Ectodermal cell (in vitro differentiated cells): ENCODE measurements at regions not wholly inside any gene's neighbourhood (a gene's known extent, or its start where the extent isn't known, plus 50 kb on each side); places are given as distances from the start of the nearest gene placed in this dataset.

Source experiments
- H3K27ac ChIP-seq: 2 replicates; pipeline ENCODE4 v1.7.0; 2013; ENCODE audit warnings: mild to moderate bottlenecking, low read depth, low read length; ENCODE audit not compliant: insufficient read depth, poor library complexity, severe bottlenecking
- H3K27me3 ChIP-seq: 2 replicates; pipeline ENCODE4 v1.7.0; 2013; ENCODE audit warnings: mild to moderate bottlenecking, low read length; ENCODE audit not compliant: insufficient read depth, control insufficient read depth, poor library complexity, severe bottlenecking
- H3K36me3 ChIP-seq: one replicate; pipeline ENCODE4 v1.7.0; 2013; ENCODE audit warnings: low read length; ENCODE audit not compliant: control insufficient read depth, insufficient read depth
- H3K4me1 ChIP-seq: one replicate; pipeline ENCODE4 v1.7.0; 2013; ENCODE audit warnings: low read length; ENCODE audit not compliant: control insufficient read depth, insufficient read depth
- H3K4me3 ChIP-seq: 2 replicates; pipeline ENCODE4 v1.7.0; 2013; ENCODE audit warnings: low read depth, low read length, control low read depth; ENCODE audit not compliant: insufficient read depth
- H3K9me3 ChIP-seq: 2 replicates; pipeline ENCODE4 v1.7.0; 2013; ENCODE audit warnings: mild to moderate bottlenecking, low read length, moderate library complexity; ENCODE audit not compliant: control insufficient read depth
- WGBS, 2 experiments: methylation state at CpG; one replicate each; pipeline ENCODE4 v1.1.7; 2013; ENCODE audit warnings: missing lambda C conversion rate in 2 of 2; 5-methylcytosine and 5-hydroxymethylcytosine counted together

DNA sequence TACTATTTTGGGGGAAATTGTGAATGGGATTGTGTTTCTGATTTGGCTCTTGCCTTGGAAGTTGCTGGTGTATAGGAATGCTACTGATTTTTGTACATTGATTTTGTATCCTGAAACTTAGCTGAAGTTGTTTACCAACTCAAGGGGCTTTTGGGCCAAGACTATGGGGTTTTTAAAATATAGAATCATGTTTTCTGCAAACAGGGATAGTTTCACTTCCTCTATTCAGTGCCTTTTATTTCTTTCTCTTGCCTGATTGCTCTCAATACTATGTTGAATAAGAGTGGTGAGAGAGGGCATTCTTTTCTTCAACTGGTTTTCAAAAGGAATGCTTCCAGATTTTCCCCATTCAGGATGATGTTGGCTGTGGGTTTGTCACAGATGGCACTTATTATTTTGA is 1383.8 kb upstream of the ACVR2A start:
- H3K4me3 ChIP-seq, result no peak overlapping the region
- H3K9me3 ChIP-seq, result peaks cover 4% of the 10 kb centered on the region
- no peaks in the 10 kb centered on the region for H3K27me3 ChIP-seq
- H3K4me1 ChIP-seq, result no peaks in the 10 kb centered on the region
- H3K36me3 ChIP-seq, result no peaks in the 10 kb centered on the region
- no peak overlapping the region for H3K27ac ChIP-seq

DNA sequence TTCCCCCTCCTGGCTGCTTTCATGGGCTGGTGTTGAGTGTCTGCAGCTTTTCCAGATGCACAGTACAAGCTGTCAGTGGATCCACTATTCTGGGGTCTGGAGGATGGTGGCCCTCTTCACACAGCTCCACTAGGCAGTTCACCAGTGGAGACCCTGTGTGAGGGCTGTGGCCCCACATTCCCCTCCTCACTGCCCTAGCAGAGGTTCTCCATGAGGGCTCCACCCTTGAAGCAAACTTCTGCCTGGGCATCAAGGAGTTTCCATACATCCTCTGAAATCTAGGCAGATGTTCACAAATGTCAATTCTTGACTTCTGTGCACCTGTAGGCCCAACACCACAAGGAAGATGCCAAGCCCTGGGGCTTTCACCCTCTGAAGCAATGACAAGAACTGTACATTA is 1386.2 kb upstream of the ACVR2A start:
- Histone ChIP-seq H3K4me1 (no peaks in the 10 kb centered on the region), H3K27ac (no peak overlapping the region), H3K9me3 (peaks cover 4% of the 10 kb centered on the region), H3K27me3 (no peaks in the 10 kb centered on the region), H3K36me3 (no peaks in the 10 kb centered on the region), H3K4me3 (no peak overlapping the region)

DNA sequence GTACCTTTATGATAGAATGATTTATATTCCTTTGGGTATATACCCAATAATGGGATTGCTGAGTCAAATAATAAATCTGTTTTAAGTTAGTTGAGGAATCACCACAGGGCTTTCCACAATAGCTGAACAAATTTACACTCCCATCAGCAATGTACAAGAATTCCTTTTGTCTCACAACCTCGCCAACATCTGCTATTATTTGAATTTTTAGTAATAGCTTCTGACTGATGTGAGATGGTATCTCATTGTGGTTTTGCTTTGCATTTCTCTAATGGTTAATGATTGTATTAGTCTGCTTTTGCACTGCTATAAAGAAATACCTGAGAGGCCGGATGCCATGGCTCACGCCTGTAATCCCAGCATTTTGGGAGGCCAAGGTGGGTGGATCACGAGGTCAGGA is 1387.6 kb upstream of the ACVR2A start:
- Histone ChIP-seq H3K36me3 (no peaks in the 10 kb centered on the region), H3K27ac (no peak overlapping the region), H3K4me1 (no peaks in the 10 kb centered on the region), H3K4me3 (no peak overlapping the region), H3K9me3 (peaks cover 4% of the 10 kb centered on the region), H3K27me3 (no peaks in the 10 kb centered on the region)
- WGBS, 2 experiments, result 92 to 95% methylated on average over 4 of the region's 4 CpGs

DNA sequence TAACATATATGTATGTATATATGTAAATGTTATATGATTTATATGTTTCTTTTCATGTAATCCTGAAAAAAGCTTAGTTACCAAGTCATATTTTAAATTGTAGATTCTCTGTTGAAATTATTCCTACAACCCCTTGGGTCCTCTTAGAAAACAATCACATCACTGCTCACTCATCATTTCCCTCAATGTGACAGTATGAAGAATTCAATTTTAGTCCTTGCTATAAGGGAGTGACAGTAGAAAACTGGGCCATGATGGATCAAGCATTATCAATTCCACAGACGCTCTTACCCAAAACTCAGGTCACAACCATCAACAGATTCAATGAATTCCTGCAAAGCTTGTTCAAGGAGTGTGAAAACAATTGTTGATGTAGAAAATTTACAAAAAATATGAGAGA is 1389.5 kb upstream of the ACVR2A start:
- Histone ChIP-seq H3K27ac (no peak overlapping the region), H3K27me3 (no peaks in the 10 kb centered on the region), H3K4me1 (no peaks in the 10 kb centered on the region), H3K4me3 (no peak overlapping the region), H3K36me3 (no peaks in the 10 kb centered on the region), H3K9me3 (peaks cover 2% of the 10 kb centered on the region)
- WGBS, 2 experiments, result 100% methylated on average over 1 of the region's 1 CpG; no CpG with 5 or more reads in 1 of the 2 experiments

DNA sequence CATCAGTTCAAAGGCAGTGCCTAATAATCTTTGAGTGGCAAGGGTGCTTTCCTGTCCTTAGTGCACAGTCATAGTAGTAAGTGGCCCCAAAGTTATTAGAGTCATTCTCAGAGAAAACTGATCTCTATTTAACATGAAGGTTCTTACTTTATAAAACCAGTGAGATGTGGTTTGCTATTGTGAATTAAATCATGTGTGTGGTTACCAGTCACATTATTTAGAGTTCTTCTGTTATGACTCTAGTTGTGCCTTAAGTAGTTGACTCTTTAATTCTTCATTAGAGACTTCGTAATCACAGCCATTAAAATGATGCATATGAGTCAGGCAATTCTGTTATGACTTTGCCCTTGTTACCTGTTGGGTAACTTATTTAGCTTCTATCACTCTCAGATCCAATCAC is 1392.9 kb upstream of the ACVR2A start:
- Histone ChIP-seq H3K27ac (no peak overlapping the region), H3K27me3 (no peaks in the 10 kb centered on the region), H3K4me3 (no peak overlapping the region), H3K9me3 (no peaks in the 10 kb centered on the region), H3K4me1 (no peaks in the 10 kb centered on the region), H3K36me3 (no peaks in the 10 kb centered on the region)
- WGBS, 2 experiments, result 89 to 100% methylated on average over 1 of the region's 1 CpG

DNA sequence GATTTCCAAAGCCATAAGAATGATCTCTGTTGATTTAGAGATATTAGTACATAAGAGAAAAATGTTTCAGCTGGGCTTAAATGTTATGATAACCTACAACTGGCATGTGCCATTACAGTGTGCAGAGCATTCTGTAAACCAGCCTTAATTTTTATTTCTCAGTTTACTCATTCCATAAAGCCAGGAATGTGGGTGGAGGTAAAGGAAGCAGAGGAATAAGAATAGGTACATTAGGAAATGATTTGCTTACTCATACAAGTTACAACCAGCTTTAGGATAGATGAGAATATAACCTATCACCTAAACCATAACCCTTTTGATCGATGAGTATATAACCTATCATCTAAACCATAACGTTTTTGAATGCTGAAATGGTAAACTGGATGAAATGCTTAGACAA is 1394.7 kb upstream of the ACVR2A start:
- 94 to 100% methylated on average over 1 to 2 of the region's 2 CpGs for WGBS, 2 experiments
- H3K4me1 ChIP-seq, result no peaks in the 10 kb centered on the region
- H3K4me3 ChIP-seq, result no peak overlapping the region
- no peaks in the 10 kb centered on the region for H3K36me3 ChIP-seq
- H3K9me3 ChIP-seq, result no peaks in the 10 kb centered on the region
- H3K27ac ChIP-seq, result no peak overlapping the region
- no peaks in the 10 kb centered on the region for H3K27me3 ChIP-seq

DNA sequence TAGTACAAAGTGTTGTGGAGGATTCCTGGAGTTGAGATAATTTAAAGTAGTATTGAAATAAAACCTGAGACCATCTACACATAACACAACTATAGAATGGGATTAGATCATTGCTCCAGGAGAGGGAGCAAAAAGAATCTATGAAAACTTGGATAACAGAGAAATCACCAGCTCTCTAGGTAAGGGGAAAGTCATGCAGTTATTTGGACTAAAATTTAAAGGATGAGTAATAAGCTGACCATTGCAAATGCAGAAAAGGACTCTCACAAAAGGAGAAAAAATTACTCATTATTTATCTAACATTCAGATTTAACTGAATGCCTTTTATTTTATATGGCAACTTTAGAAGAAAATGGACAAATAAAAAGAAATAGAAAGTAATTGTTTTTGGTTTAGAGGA is 1399.8 kb upstream of the ACVR2A start:
- Histone ChIP-seq H3K36me3 (no peaks in the 10 kb centered on the region), H3K27ac (no peak overlapping the region), H3K9me3 (no peaks in the 10 kb centered on the region), H3K4me1 (no peaks in the 10 kb centered on the region), H3K4me3 (no peak overlapping the region), H3K27me3 (no peaks in the 10 kb centered on the region)

DNA sequence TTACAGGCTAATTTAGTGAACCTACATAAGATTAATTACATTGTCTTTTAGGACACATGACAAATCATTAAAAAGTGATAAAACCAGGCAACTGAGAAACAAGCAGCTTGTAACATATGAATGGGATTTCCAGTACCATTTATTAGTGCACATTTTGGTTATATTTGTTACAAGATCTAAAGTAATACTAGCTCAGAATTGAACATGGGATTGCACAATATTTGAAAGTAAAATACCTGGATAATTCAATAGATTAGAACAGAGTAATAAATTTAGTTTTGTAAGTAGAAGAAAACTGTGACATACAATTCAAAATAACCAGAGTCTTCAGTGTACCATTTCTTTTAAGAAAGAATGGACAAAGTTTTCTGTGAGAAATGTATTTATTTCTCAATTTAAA is 1400.7 kb upstream of the ACVR2A start:
- no peak overlapping the region for H3K27ac ChIP-seq
- no peak overlapping the region for H3K4me3 ChIP-seq
- H3K27me3 ChIP-seq, result no peaks in the 10 kb centered on the region
- H3K4me1 ChIP-seq, result no peaks in the 10 kb centered on the region
- no peaks in the 10 kb centered on the region for H3K36me3 ChIP-seq
- H3K9me3 ChIP-seq, result no peaks in the 10 kb centered on the region

DNA sequence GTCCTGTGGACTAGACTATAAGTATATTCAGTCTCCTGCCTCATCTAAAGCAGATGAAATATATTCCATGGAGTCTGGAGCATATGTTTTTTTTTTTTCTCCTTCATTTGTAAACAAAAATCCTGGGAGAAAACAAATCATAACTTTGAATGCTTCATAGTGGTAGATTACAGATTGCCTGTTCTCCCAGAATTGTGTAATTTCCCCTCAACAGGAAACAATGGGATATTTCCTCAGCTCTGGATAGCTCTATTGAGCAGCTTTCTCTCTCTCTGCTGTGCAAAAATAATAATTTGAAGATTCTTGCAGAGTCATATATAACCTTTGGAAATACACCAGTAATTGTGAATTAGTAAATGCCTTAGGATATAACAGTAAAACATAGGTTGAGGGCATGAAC is 1406.6 kb upstream of the ACVR2A start:
- Histone ChIP-seq H3K9me3 (no peaks in the 10 kb centered on the region), H3K4me3 (no peak overlapping the region), H3K27me3 (no peaks in the 10 kb centered on the region), H3K27ac (no peak overlapping the region), H3K36me3 (no peaks in the 10 kb centered on the region), H3K4me1 (peaks cover 3% of the 10 kb centered on the region)

DNA sequence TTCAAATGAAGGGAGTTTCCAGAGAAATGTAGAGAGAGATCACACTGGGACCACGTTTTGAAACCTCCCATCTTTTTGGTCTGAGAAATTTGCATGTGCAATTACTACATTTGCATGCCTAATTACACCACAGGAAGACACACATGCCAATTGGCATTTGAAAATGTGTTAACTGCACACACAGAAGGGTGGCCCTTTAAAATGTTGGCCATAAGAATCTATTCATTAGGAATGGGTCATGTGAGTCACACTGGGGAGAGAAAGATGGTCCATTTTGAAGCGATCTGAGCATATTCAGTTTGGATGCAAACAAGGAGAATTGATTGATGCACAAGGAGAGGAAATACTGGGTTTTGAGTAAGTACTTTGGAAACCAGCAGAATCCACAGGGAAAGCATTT is 1407.1 kb upstream of the ACVR2A start:
- WGBS, 2 experiments, result 61 to 65% methylated on average over 2 of the region's 2 CpGs
- H3K27me3 ChIP-seq, result no peaks in the 10 kb centered on the region
- H3K9me3 ChIP-seq, result no peaks in the 10 kb centered on the region
- peaks cover 3% of the 10 kb centered on the region for H3K4me1 ChIP-seq
- no peaks in the 10 kb centered on the region for H3K36me3 ChIP-seq
- no peak overlapping the region for H3K27ac ChIP-seq
- H3K4me3 ChIP-seq, result no peak overlapping the region

DNA sequence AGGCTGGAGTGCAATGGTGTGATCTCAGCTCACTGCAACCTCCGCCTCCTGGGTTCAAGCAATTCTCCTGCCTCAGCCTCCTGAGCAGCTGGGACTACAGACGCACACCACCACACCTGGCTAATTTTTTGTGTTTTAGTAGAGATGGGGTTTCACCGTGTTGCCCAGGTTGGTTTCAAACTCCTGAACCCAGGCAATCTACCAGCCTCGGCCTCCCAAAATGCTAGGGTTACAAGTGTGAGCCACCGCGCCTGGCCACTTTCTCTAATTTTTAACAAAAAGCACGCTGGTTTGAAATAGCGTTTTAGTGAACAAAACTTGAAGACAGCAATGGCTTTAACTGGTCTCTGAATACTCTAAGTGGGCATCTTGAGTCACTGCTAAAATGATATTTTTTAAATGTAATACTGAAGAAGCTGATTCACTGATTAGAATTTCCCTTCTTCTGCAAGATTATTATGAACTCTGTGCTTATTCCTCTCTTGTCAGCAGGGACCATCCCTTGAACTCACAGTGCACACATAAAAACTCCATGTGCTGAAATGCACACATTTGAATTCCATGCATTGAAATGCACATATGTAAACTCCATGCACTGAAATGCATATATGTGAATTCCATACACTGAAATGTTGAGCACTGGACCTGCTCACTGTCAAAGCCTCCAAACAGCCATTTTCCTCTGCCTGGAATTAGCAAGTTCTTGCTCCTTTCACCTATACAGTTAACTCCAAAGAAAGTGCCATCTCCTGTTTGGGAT is 1411.5 kb upstream of the ACVR2A start:
- Histone ChIP-seq H3K36me3 (no peaks in the 10 kb centered on the region), H3K4me3 (no peak overlapping the region), H3K9me3 (no peaks in the 10 kb centered on the region), H3K4me1 (peaks cover 3% of the 10 kb centered on the region), H3K27ac (no peak overlapping the region), H3K27me3 (no peaks in the 10 kb centered on the region)
- WGBS, 2 experiments, result 93 to 95% methylated on average over 7 to 8 of the region's 8 CpGs
